HG03354 (cell line): ENCODE measurements at regions not wholly inside any gene's neighbourhood (a gene's known extent, or its start where the extent isn't known, plus 50 kb on each side); places are given as distances from the start of the nearest gene placed in this dataset.
"Not testable (repeated sequence)": the region's sequence is repeated elsewhere in the genome, so short reads cannot be mapped to it uniquely, and the experiment has no call there.

Experiments
- ATAC-seq: cut with Tn5 transposase; IDR thresholded peaks from one replicate; pipeline ENCODE4 v1.9.1; 2021; ENCODE audit warnings: mild to moderate bottlenecking; ENCODE audit not compliant: unreplicated experiment, poor library complexity, severe bottlenecking

DNA sequence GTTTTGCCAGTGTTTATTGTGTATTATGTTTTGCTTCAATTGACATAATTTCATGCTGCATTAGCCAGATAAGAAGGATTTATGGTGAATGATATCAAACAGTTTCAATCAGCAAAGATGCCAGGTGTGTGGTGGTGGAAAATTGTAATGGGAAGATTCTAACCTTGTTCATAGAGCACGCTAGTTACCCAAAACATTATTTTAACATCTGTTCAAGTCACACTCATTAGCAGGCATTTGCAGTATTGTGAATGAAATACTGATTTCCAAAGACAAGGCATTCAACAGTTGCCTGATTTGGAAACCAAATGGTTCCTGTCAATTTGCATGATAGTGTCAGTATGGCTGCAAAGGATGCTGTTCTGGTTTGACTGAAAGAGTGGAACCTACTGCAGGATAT lies 129.7 kb downstream of the EPC1 start:
- no peak for ATAC-seq

DNA sequence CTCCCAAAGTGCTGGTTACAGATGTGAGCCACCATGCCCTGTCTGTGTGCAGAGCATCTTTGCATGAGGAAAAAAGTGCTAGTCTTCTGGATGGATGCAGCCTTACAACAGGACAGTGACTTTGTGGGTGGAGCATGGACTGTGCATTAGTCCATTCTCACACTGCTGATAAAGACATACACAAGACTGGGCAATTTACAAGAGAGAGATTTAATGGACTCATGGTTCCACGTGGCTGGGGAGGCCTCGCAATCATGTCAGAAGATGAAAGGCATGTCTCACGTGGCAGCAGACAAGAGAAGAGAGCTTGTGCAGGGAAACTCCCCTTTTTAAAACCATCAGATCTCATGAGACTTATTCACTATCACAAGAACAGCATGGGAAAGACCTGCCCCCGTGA lies 133.1 kb downstream of the EPC1 start:
- not testable (repeated sequence) for ATAC-seq

DNA sequence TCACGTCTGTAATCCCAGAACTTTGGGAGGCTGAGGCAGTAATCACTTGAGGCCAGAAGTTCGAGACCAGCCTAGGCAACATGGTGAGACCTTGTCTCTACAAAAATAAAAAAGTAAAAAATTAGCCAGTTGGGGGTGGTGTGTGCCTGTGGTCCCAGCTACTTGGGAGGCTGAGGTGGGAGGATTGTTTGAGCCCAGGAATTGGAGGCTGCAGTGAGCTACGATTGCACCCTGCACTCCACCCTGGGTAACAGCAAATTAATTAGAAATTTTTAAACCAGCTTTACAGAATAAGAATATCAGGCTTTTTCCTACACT lies 136.0 kb downstream of the EPC1 start:
- ATAC-seq, result no peak

DNA sequence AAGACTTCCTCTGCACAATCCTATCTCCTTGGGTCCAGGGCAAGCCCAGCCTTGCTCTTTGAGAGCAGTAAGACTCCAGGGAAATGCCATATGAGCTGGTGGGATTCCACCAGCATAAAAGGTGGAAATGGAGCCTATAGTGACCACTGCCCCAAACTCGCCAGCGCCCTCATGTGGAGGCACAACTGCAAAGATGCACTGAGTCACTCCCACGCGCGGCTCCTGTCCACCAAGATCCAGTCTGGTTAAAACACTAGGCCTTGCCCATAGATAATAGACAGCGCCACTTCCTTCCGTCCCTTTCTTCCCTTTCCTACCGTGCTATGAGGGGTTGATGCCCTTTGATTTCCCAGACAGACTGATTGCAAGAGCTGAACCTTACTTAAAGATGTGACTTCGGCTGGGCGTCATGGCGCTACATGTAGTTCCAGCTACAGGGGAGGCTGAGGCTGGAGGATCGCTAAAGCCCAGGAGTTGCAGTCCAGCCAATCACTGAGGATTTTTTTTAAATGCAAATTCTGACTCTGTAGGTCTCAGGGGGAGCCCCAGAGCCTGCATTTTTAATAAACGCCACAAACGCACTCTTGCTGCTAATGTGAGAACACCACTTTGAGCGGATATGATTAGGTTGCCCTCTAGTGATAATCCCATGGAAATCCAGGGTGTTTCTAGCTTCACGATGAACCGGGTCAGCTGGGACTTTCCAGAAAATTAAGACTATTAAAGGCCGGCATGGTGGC lies 136.5 kb downstream of the EPC1 start:
- ATAC-seq, result no peak

DNA sequence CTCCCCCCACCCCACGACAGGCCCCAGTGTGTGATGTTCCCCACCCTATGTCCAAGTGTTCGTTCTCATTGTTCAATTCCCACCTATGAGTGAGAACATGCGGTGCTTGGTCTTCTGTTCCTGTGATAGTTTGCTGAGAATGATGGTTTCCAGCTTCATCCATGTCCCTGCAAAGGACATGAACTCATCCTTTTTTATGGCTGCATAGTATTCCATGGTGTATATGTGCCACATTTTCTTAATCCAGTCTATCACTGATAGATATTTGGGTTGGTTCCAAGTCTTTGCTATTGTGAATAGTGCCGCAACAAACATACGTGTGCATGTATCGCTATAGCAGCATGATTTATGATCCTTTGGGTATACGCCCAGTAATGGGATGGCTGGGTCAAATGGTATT lies 139.0 kb downstream of the EPC1 start:
- ATAC-seq, result not testable (repeated sequence)

DNA sequence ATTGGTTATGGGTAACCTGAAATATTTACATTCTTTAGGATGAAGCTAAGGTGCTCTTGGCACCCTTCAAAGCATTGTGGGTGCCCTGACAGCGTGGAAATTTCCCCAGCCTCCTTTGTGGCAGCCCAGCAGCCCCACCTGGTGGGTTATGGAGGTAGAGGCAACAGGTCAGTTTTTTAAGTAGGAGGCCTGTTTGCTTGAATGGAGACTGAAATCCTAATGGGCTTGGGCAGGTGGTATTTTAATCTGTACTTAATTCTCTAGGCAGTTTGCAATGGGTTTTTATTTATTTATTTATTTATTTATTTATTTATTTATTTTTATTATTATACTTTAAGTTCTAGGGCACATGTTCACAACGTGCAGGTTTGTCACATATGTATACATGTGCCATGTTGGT lies 139.4 kb downstream of the EPC1 start:
- ATAC-seq, result peak; percentile 79

DNA sequence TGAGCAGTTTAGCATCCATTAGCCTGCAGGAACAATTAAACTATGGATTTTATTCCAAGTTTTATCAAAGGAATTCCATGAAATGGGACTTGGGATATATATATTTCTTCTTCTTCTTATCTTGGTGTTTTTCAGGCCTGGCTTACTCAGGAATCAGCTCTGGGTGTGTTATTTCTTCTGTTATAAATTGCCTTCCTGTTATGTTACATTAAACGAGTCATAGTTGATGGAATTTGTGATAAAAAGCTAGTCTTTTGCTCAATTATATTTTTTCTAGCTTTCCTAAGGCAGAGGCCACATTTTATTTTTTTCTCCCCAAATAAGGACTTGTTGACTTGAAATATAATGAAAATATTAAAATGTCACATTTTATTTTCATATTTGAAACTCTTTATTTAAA lies 141.3 kb downstream of the EPC1 start:
- ATAC-seq, result no peak

DNA sequence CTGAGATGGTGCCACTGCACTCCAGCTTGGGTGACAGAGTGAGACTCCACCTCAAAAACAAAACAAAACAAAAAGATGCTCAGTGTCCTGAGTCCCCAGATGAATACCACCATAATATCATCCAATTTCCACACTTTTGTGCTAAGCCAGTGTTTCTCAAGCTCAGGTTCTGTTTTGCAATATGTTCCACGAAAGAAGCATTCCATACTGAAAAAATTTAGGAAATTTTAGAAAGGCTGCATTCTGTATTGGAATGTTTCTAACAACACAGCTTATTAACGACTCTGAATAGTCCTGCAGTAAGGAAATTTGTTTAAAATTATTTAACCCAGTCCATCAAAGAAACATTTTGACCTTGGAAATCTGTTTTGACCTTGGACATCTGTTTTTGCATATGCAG lies 142.4 kb downstream of the EPC1 start:
- ATAC-seq, result no peak

DNA sequence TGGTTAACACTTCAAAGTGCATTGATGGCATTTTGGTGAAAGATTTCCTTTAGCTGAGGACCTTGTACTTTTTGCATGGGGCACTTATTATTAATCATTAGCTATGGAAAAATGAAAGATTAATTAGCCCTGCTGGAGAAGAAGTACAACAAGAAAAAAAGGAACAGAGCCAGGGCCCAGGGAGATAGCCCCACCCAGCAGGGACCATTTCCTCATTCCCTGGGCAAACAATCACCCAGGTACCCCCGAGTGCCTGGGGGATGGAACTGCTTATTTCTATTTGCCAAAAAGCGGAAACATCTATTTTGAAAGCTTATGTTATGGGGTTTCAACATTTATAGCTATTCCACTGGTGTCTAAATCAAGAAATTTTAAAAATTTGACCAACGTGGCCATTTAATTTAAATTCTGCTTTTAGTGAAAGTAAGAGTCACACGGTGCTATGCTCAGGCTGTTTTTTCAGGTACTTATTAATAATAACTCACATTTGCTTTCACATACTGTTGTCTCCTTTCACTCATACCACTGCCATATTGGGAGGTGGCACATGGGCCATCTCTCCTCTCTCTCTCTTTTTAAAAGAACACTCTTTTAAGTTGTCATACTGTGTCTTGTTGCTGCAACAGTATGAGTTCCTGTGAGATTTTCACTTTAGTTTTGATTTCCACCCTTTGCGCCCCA lies 143.6 kb upstream of the KIF5B start:
- ATAC-seq, result no peak

DNA sequence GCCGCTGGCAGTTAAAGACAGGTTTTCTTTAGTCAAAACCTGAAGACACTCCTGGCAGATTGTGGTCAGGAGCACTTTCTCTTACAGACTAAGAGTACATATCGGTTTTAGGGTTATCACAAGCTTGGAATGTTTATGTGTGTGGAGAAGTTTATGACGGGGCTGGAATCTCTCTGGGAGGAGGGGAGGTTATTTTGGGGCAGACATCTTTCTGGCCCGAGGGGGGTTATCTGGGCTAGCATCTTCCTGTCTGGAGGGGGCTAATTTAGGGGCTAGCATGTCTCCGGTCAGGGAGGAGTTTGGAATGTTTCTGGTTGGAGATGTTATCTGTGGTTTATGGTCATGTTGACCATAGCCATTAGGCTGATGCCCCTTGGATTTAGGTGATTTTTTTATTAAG lies 141.2 kb upstream of the KIF5B start:
- ATAC-seq, result no peak

DNA sequence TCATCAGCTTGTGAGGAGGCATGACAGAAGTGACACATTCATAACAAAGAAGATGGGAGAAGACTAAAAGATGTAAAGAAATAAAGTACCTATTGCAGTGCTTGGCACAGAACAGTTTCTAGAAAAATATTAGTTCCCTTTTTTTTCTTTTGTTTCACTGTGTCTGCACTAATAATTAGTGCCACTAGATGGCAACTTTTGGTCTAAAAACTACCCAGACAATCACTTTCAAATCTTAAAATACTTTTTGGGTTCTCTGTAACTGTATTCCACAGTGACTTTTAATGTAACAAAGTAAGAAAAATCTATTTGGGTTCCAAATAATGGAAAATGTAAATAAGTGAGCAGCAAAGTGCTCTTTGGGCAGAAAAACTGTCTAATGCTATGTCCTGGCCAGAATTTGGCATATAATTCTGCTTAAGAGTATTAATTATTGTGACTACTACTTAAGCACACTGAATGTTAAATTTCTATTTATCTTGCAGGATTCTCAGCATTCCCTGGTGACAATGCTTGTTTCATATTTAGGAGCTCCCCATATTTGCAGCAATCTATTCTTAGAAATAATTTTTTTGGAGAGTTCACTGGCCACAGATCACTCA lies 134.8 kb upstream of the KIF5B start:
- no peak for ATAC-seq

DNA sequence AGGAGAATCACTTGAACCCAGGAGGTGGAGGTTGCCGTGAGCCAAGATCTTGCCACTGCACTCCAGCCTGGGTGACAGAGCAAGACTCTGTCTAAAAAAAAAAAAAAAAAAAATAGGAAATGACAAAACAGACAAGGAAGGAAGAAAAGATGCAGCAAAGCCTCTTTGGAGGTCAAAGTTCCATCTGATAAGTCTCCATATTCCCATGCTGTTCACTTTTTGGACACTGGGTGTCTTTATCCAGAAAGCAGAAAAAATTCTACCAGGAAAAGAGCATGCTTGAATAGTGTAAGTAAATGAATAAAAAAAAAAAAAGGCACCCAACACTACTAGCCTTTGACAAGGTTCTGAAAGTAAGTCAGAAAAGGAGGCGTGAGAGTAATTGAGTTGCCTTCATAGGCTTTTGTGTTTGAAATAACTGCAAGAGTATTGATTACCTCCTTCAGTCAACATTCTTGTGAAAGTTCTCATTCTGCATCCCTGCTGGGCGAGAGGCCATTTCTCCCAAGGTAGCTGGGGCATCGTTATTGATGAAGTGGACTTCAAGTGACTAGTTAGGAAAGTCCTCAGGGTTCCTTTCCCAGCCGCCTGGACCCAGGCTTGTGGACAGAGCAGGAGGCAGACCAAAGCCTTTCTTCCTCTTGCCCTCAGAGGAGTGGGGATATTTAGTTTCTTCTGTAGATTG lies 133.3 kb upstream of the KIF5B start:
- ATAC-seq, result no peak

DNA sequence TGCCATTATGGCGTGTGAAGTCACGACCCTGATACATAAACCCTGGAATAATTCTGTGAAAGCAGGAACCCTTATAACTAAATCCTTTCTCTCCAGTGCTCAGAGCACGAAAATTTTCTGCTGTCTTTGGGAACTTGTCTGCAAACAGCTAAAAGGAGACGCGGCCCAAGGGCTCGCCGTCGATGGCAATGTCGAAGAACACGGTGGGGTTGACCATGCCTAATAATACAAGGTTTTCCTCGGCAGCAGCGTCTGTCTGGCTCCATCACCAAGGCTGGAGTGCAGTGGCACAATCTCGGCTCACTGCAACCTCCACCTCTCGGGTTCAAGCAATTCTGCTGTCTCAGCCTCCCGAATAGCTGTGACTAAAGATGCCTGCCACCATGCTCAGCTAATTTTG lies 132.4 kb upstream of the KIF5B start:
- ATAC-seq, result not testable (repeated sequence)

DNA sequence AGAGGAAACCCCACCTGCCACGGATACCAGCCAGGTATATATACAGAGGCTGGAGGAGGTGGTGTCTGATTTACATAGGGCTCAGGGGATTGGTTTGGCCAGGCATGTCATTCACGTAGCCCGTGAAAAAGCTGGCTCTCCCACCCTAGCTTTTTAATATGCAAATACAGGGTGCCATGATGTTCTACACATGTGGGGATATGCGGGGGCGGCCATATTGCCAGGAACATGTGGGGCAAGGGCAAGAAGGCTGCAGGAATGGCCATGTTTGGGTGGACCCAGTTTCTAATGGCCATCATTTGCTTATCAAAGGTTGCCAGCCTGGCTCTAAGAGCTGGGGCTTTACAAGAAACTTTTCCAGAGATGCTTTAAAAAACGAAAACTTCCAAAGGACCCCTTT lies 131.5 kb upstream of the KIF5B start:
- ATAC-seq, result no peak

DNA sequence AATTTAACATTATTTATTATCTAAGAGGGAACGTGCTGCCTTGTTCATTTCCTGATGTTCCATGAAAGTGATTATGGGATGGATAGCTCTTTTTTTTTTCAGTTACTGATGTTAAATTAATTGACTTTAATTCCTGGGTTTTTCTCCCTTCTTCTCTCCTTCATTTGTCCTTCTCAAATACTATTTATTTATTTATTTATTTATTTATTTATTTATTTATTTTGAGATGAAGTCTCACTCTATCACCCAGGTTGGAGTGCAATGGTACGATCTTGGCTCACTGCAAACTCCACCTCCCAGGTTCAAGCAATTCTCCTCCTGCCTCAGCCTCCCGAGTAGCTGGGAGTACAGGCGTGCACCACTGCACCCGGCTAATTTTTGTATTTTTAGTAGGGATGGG lies 127.4 kb upstream of the KIF5B start:
- not testable (repeated sequence) for ATAC-seq

DNA sequence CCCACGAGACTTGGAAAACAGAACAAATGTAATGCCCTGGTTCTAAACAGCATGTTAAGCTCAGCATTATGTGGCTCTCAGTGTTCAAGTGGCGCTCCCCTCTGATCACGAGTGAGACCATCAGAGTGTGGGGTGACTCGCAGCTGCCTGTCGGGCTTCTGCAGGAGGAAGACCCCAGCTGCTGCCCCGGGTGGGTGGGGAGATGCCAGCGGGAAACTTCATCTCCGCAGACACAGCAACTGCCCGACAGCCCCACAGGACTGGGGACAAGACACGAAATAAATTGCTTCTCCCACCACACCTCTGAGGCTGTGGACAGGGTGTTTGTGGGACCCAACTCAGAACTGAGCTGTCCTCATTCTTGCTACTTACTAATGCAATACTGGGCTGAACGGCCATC lies 126.3 kb upstream of the KIF5B start:
- no peak for ATAC-seq

DNA sequence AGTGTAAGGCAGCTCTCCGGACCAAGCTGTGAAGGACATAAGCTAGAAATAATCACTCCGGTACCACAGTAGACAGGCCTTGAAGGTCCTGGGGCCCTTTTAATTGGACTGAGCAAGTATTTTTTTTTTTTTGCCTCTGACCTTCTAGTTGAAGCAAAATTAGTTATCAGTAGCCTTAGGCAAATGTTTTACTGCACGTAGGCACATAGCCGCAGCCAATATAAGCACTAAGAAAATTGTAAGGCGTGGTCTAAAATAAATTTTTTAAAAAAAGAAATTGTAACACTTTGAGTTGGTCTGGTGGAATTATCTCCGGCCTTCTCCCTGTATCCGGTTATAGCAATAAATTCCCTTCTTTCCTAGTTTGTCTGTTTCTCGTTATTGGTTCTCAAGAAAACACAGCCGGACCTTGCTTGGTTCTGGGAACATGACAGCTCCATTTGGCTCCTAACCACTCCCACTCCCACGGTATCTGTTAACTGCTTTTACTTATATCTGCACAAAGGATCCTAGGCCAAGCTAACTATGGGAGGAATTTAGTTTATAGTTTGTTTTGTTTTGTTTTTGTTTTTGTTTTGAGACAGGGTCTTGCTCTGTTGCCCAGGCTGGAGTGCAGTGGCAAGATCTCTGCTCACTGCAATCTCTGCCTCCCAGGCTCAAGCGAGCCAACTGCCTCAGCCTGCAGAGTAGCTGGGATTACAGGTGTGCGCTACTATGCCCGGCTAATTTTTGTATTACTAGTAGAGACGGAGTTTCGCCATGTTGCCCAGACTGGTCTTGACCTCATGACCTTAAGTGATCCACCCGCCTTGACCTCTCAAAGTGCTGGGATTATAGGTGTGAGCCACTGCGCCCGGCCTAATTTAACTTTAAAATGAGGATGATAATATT lies 124.4 kb upstream of the KIF5B start:
- no peak for ATAC-seq

DNA sequence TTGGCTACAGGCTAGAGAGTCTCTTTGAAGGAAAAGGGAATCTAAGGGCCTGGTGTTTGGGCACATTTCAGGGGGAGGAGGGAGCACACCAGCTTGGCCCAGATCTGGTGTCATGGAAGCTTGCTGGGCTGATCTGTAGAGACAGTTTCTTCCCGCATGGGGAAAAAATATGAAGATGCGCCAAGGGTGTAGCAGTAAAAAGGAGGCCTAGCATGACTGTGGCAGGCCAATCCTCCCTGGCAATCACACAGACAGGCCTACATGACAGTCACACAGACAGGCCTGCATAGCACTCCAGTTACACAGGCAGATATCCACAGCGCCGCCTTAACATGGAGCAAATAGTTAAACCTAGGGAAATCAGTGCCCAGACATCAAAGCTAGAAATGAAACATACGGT lies 123.6 kb upstream of the KIF5B start:
- ATAC-seq, result no peak

DNA sequence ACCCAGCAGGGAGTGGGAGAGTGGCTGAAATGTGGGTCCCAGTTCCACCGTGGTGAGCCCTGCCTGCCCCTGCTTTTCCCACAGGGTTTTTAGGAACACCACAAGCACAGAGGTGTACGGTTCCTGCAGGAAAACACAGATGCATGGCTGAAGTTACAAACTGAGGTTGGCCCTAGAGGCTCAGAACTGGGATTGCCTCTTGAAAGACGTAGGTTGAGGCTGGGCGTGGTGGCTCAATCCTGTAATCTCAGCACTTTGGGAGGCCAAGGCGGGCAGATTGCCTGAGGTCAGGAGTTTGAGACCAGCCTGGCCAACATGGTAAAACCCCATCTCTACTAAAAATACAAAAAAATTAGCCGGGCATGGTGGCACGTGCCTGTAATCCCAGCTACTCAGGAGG lies 121.4 kb upstream of the KIF5B start:
- not testable (repeated sequence) for ATAC-seq

DNA sequence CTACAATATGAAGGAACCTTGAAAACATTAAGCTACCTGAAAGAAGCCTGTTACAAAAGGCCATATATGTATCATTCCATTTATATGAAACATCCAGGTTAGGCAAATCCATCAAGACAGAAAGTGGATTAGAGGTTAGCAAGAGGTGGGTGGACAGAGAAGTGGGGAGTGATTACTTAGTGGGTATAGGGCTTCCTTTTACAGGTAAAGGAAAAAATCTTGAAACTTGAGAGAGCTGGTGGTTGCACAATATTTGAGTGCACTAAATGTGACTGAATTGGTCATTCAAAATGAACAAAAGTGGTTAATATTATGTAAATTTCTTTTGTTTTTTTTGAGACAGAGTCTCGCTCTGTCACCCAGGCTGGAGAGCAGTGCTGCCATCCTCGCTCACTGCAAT lies 119.4 kb upstream of the KIF5B start:
- no peak for ATAC-seq
